Body of pancreas (tissue), 4 donors: ENCODE measurements at regions not wholly inside any gene's neighbourhood (a gene's known extent, or its start where the extent isn't known, plus 50 kb on each side); places are given as distances from the start of the nearest gene placed in this dataset.

Experiments
- CTCF ChIP-seq, 7 experiments: fragments of 450-650 bp in 4 of 7; fragments of 200-600 bp in 3 of 7; sonication (generic) in 3 of 7; IDR thresholded peaks; one replicate each; pipeline ENCODE4 v1.5.1; 2016 to 2019; ENCODE audit warnings: antibody characterized with exemption in 7 of 7
- POLR2A ChIP-seq, 3 donors: fragments of 450-650 bp; IDR thresholded peaks; one replicate each; pipeline ENCODE4 v1.6.1; 2016; ENCODE audit warnings: antibody characterized with exemption in 3 of 3, mild to moderate bottlenecking in 2 of 3

GRCh38 chr4:130322439-130322838, 1226.5 kb downstream of the C4orf33 start:
- TF ChIP-seq CTCF (IDR thresholded peaks at IDR 0.05) (no peak), POLR2A (IDR thresholded peaks at IDR 0.05) (no peak)
